ENCODE measurements at regions not wholly inside any gene's neighbourhood (a gene's known extent, or its start where the extent isn't known, plus 50 kb on each side); places are given as distances from the start of the nearest gene placed in this dataset.
"Not testable (repeated sequence)": the region's sequence is repeated elsewhere in the genome, so short reads cannot be mapped to it uniquely, and the experiment has no call there.

DNA sequence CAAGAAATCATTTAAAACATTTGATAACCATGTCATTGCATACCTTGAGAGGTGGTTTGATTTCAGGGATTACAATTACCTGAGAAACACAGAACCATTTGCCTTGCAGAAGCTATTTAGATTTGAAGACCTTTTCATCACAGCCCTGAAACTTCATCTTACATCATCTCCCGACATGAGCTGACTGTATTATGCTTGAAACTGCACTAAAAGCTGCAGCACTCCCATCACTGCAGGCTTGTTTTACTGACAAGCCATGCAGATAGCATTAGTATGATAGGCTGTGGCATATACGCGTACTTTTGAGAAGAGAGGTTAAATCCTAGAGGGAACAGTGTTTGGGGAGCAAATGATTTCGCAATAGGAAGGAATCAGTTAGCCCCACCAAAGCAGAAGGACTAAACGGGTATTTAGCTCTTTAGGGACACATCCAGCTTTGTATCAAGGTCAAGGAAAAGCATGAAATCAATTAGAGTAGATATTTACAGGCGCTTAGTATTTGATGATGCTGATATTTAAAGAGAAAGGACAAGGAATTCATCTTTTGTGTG lies 133.2 kb upstream of the DIAPH2 start:
- DNase-seq (no peak), ATAC-seq (no peak)
- Mint-ChIP-seq H3K27me3 (peaks cover 8% of the 10 kb centered on the region), H3K4me1 (no peaks in the 10 kb centered on the region), H3K27ac (no peak overlapping the region), H3K4me3 (no peak overlapping the region), H3K9me3 (no peaks in the 10 kb centered on the region)

DNA sequence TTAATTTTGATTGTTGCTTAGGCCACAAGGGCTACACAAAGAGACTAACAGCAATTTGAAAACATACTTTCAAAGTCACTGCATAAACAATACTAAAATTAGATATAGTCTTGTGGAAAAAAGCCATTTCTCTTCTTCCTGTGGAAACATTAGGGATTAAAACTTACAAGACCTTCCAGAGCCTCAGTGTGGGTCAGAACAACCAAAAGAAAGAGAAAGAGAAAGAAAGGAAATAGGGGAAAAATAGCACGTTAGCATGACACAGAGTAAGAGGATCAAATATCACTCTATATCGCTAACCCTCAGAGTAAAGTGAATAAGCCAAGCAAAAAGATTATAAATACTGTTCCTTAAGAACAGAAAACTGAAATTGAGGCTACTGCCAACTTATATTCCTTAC lies 127.8 kb upstream of the DIAPH2 start:
- no peak overlapping the region for H3K4me3 Mint-ChIP-seq
- DNase-seq (no peak), ATAC-seq (no peak)
- no peak overlapping the region for H3K27ac Mint-ChIP-seq
- H3K9me3 Mint-ChIP-seq = no peaks in the 10 kb centered on the region
- no peaks in the 10 kb centered on the region for H3K27me3 Mint-ChIP-seq
- H3K4me1 Mint-ChIP-seq = no peaks in the 10 kb centered on the region

DNA sequence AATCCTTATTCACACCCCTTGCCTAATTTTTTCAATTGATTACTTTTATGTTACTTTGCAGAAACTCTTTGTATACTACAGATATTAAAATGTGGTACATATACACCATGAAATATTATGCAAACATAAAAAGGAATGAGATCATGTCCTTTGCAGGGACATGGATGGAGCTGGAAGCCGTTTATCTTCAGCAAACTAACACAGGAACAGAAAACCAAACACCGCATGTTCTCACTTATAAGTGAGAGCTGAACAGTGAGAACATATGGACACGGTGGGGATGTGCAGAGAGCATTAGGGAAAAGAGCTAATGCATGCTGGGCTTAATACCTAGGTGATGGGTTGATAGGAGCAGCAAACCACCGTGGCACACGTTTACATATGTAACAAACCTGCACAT lies 123.5 kb upstream of the DIAPH2 start:
- not testable (repeated sequence) for H3K4me1 Mint-ChIP-seq, H3K27me3 Mint-ChIP-seq, DNase-seq, H3K4me3 Mint-ChIP-seq, ATAC-seq, H3K9me3 Mint-ChIP-seq, H3K27ac Mint-ChIP-seq

DNA sequence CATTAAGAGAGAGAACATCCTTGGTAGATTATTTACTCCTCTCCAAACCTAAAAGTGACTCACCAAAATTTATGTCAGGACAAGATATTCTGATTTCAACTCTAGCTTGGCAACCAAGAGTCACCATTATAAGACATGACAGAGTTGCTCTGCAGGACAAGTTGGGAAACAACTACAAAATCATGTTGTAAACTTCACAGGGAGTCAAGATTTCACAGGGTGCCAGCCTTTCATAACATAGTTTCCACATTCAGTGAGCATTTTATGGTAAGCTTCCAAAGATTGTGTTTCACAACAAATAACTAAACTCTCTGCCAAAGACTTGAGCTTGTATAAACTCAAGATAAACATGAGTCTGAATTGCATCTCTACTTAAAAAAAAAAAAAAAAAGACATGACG lies 121.0 kb upstream of the DIAPH2 start:
- no peaks in the 10 kb centered on the region for H3K4me1 Mint-ChIP-seq
- DNase-seq = no peak
- no peaks in the 10 kb centered on the region for H3K27me3 Mint-ChIP-seq
- no peaks in the 10 kb centered on the region for H3K9me3 Mint-ChIP-seq
- no peak overlapping the region for H3K27ac Mint-ChIP-seq
- no peak for ATAC-seq
- no peak overlapping the region for H3K4me3 Mint-ChIP-seq

DNA sequence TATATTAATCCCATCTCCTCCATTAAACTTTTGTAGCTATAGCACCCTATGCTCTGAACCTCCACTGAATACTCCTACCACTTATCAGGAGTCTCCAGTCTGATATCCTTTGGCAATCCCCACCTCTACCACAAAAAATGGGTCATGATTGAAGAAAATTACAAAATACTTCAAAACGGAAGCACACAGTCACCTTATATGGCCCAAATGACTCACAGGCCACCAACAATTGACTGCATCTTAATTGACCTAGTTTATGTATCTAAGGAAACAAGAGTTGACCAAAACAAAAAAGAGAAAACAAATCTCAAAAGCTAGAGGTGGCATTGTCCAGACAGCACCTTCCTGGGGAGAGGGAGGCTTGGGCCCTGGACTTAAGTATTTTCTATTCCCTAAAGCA lies 120.0 kb upstream of the DIAPH2 start:
- Mint-ChIP-seq H3K4me3 (no peak overlapping the region), H3K27me3 (no peaks in the 10 kb centered on the region), H3K27ac (no peak overlapping the region), H3K9me3 (no peaks in the 10 kb centered on the region), H3K4me1 (no peaks in the 10 kb centered on the region)
- ATAC-seq (no peak), DNase-seq (no peak)

DNA sequence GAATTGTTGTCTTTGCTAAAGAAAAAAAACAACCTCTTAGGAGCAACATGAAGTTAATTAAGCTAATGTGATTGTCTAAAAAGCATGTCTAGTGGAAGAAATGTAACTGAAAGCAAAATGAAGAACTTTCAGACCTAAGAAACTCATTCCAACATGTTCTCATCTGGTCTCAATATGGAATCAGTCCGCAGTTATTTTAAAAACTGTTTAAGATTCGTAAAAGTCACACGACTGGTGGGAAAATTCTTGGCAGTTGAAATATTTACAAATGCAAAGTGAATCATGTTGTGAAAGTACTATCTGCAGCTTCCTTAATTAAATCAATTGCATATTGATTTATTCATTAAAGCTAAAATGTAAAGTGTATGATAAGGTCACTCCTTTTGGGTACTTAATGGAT lies 117.8 kb upstream of the DIAPH2 start:
- no peaks in the 10 kb centered on the region for H3K4me1 Mint-ChIP-seq

DNA sequence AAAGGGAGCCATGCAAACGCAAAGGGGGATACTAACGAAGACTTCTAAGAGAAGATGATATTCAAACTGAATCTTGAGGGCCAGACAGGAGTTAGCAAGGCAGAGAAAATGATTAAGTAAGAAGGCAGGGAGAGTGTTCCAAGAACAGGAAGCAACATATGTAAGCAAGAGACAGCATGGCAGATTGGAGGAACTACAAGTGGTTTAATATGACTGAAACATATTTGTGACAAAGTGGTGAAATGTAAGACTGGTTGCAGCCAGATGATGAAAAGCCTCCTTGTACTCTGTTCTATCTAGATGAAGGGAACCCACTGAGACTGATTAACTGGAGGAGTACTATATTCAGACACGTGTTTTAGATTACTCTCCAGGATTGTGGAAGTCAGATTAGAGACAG lies 116.6 kb upstream of the DIAPH2 start:
- Mint-ChIP-seq H3K9me3 (no peaks in the 10 kb centered on the region), H3K4me3 (no peak overlapping the region), H3K27me3 (no peaks in the 10 kb centered on the region), H3K4me1 (no peaks in the 10 kb centered on the region), H3K27ac (no peak overlapping the region)
- no peak for DNase-seq
- no peak for ATAC-seq

More for the DNA sequence above, 117.8 kb upstream of the DIAPH2 start:
- no peaks in the 10 kb centered on the region for H3K9me3 Mint-ChIP-seq
- no peak overlapping the region for H3K4me3 Mint-ChIP-seq
- DNase-seq = no peak
- no peak overlapping the region for H3K27ac Mint-ChIP-seq
- no peaks in the 10 kb centered on the region for H3K27me3 Mint-ChIP-seq
- ATAC-seq = no peak

DNA sequence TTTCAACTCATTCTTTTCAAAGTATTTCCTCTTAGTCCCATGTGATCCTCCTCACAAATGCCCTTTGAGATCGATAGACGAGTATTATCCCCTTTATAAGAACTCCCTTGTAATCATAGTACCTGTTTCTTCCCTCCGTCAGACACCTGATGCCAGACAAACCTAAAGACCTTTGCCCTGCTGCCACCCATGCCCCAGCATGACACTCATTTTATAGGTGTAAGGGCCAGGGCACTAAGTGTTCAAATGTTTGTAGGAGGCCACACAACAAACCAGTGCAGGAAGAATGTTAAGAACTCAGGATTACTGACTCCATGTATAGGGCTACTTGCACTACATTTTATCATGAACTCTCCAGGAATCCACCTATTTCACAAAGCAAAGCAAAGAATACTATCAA lies 115.6 kb upstream of the DIAPH2 start:
- DNase-seq = no peak
- ATAC-seq = no peak
- no peaks in the 10 kb centered on the region for H3K9me3 Mint-ChIP-seq
- H3K27me3 Mint-ChIP-seq = no peaks in the 10 kb centered on the region
- no peak overlapping the region for H3K4me3 Mint-ChIP-seq
- no peaks in the 10 kb centered on the region for H3K4me1 Mint-ChIP-seq
- no peak overlapping the region for H3K27ac Mint-ChIP-seq

DNA sequence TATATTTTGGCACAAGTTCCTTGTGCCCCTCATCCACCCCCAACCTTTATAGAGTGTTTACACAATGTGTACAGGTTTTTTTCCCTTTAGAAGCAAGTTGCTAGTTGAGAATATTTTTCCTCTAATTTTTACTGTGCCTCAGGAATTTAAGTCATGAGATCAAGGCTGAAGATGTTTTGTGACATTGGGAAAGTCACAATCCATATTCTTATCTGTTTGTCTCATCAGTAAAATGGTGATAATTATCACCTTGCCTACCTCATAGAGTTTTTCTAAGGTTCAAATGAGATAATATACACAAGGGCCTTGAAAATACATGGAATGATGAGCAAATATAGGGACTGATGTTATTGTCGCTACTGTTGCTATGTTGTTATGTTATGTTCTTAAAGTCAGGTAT lies 109.6 kb upstream of the DIAPH2 start:
- H3K27ac Mint-ChIP-seq = no peak overlapping the region
- no peak overlapping the region for H3K4me3 Mint-ChIP-seq
- no peaks in the 10 kb centered on the region for H3K4me1 Mint-ChIP-seq
- H3K27me3 Mint-ChIP-seq = no peaks in the 10 kb centered on the region
- DNase-seq = no peak
- no peaks in the 10 kb centered on the region for H3K9me3 Mint-ChIP-seq
- no peak for ATAC-seq

DNA sequence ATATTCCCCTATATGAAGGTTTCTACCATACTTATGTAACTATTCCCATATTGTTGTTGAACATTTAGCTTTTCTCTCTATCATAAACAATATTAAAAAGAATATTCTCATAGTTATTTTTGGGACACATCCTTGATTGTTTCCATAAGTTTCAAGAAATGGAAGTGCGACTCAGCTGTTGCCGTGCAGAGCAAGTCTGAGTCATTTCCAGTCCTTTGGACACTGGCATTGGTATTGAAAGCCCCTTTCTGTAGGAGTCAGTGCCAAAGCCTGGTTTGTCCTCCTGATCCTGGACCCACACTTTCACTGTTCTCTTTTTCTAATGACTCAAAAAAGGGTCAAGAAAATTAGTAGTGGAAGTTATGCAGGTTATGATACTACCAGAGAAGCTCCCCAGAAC lies 108.3 kb upstream of the DIAPH2 start:
- no peaks in the 10 kb centered on the region for H3K9me3 Mint-ChIP-seq
- no peak for DNase-seq

DNA sequence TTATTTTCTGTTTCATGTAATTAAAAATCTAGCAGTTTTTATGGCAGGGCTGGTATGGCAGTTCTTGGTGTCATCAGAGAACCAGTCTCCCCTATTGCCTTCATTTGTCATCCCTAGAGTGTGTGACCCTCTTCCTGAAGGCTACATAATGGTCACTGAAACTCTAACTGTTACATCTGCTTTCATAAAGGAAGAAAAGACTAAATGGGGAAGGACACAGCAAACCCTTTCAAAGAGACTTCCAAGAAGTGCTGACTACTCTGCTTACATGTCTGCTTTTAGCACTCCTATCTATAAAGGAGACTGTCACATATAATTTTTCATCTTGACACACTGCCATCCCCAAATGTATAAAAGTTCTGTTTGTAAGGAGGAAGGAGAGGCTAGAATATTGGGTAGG lies 105.9 kb upstream of the DIAPH2 start:
- H3K4me1 Mint-ChIP-seq = no peaks in the 10 kb centered on the region
- H3K4me3 Mint-ChIP-seq = no peak overlapping the region
- DNase-seq (no peak), ATAC-seq (no peak)
- H3K9me3 Mint-ChIP-seq = no peaks in the 10 kb centered on the region
- H3K27me3 Mint-ChIP-seq = no peaks in the 10 kb centered on the region
- H3K27ac Mint-ChIP-seq = no peak overlapping the region

More for the DNA sequence above, 108.3 kb upstream of the DIAPH2 start:
- H3K4me1 Mint-ChIP-seq = no peaks in the 10 kb centered on the region
- H3K27ac Mint-ChIP-seq = no peak overlapping the region
- H3K4me3 Mint-ChIP-seq = no peak overlapping the region
- ATAC-seq = no peak
- no peaks in the 10 kb centered on the region for H3K27me3 Mint-ChIP-seq

DNA sequence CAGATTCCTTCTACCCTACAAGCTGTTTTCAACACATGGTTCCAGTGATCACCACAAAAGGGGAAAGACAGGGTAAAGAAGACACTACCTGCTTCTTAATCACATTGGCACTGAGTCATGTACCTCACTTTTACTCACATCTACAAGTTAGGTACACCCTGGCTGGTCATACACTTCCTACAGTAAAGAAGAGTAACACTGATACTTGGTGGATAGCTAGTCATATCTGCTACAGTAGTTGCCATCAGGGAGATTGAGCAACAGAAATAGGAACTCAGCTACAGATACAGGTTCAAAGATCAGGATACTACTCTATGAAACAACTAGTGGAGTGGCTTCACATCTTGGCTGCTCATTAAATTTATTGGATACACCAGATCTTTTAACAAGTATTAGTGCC lies 105.4 kb upstream of the DIAPH2 start:
- H3K4me3 Mint-ChIP-seq = no peak overlapping the region
- no peaks in the 10 kb centered on the region for H3K4me1 Mint-ChIP-seq
- no peaks in the 10 kb centered on the region for H3K9me3 Mint-ChIP-seq
- ATAC-seq (no peak), DNase-seq (no peak)
- H3K27ac Mint-ChIP-seq = no peak overlapping the region
- H3K27me3 Mint-ChIP-seq = no peaks in the 10 kb centered on the region

DNA sequence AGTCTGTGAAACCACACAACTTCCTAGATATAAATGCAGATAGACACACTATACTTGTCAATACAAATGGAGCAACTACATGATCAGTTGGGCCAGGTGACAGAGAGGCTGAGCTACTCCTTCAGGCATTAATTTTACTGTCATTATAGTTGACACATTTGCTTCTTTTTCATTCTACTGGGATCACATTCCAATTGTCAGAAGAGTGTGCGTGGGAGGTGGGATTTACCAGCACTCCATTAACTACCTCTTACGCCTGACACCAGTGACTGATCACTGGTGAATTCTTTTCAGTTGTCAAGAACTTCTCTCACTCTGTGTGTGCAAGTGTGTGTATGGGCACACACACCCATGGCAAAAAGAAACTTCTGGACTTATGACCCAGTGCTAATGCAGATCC lies 94.2 kb upstream of the DIAPH2 start:
- Mint-ChIP-seq H3K4me3 (no peak overlapping the region), H3K9me3 (no peaks in the 10 kb centered on the region), H3K4me1 (no peaks in the 10 kb centered on the region), H3K27me3 (no peaks in the 10 kb centered on the region), H3K27ac (no peak overlapping the region)
- DNase-seq = no peak
- no peak for ATAC-seq

DNA sequence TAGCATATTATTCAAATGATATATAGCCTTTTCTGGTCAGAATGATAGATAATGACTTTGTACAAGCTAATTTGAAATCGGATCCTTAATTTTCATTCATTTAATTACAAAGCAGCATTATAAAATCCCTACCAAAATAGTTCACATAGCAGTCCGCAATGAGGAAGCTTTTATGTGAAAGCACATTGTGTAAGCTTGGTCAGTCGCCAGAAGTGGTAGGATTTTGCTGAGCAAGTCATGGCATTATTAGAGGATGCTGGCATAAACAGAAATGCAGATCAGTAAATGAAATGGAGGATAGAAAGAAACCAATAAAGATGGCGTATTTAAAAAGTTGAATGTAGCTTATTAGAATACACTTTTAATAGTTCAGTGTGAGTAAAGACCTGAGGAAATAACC lies 93.2 kb upstream of the DIAPH2 start:
- Mint-ChIP-seq H3K4me3 (no peak overlapping the region), H3K9me3 (no peaks in the 10 kb centered on the region), H3K27me3 (no peaks in the 10 kb centered on the region), H3K27ac (no peak overlapping the region), H3K4me1 (no peaks in the 10 kb centered on the region)
- no peak for ATAC-seq
- DNase-seq = no peak

DNA sequence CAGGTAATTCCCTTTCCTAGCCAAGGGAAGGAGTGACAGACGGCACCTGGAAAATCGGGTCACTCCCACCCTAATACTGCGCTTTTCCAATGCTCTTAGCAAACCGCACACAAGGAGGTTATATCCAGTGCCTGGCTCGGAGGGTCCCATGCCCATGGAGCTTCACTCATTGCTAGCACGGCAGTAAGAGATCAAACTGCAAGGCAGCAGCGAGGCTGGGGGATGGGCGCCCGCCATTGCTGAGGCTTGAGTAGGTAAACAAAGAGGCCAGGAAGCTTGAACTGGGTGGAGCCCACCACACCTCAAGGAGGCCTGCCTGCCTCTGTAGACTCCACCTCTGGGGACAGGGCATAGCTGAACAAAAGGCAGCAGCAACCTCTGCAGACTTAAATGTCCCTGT lies 86.8 kb upstream of the DIAPH2 start:
- H3K9me3 Mint-ChIP-seq, H3K27me3 Mint-ChIP-seq, ATAC-seq, H3K27ac Mint-ChIP-seq, H3K4me1 Mint-ChIP-seq, DNase-seq, H3K4me3 Mint-ChIP-seq: not testable (repeated sequence)

DNA sequence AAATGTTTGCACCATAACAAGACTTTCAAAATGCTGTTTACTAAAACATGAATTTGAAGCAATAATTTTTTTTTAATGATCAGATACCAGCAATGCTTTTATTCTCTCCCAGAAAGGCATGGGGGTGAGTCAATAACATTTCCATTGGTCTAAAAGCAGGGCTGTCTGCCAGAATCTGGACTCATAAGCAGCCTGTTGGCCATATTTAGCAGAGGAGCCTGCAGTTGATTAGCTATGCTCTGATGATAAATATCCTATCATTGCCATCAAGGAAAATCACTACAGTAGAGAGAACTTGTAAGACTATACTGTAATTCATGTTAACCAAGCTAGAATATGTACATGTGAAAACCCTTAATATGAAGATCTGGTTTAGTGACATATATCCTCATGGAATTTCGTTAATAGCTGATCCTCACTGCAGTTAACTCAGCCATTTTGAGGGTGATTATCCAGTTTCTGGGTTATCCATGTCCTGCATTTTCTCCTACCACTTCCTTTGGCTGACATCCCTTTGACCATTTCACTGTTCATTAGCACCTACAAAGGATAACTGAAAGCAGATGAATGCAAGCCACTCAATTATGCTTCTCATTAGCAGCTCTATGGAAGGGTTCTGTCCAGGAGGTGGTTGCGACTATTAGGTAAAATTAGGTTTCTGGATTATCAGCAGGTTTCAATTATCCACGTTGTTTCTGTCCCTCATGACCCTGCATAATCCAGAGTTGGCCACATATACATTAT lies 72.9 kb upstream of the DIAPH2 start:
- peaks cover 5% of the 10 kb centered on the region for H3K27me3 Mint-ChIP-seq
- H3K4me3 Mint-ChIP-seq = no peak overlapping the region
- no peaks in the 10 kb centered on the region for H3K4me1 Mint-ChIP-seq
- DNase-seq (no peak), ATAC-seq (no peak)
- H3K27ac Mint-ChIP-seq = no peak overlapping the region
- H3K9me3 Mint-ChIP-seq = no peaks in the 10 kb centered on the region

DNA sequence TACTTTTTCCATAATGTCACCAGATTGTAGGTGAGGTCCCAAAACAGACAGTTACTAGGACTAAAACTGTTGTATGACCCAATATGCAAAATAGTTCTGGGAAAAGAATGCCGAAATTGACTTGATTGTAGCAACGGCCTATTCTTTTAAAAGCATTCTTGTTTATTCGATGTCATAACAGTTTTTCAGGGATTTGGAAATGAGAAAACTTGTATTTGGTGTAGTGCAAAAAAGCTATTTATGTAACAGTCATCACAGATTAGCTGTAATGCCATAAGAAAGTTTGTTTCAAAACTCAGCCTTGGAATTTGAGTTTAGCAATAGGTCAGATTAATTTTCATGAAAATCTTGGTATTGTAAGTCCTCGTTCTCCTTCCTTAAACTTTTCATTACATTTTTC lies 69.2 kb upstream of the DIAPH2 start:
- Mint-ChIP-seq H3K4me3 (no peak overlapping the region), H3K9me3 (no peaks in the 10 kb centered on the region), H3K27ac (no peak overlapping the region), H3K27me3 (no peaks in the 10 kb centered on the region), H3K4me1 (no peaks in the 10 kb centered on the region)
- DNase-seq (no peak), ATAC-seq (no peak)

Data from stimulated activated naive CD8-positive, alpha-beta T cell treated with anti-CD3 and anti-CD28 coated beads, Interleukin-15, amount 100 ng/mL, for 72 hours (primary cell).